Gastroesophageal sphincter (tissue), 3 donors: ENCODE measurements at regions not wholly inside any gene's neighbourhood (a gene's known extent, or its start where the extent isn't known, plus 50 kb on each side); places are given as distances from the start of the nearest gene placed in this dataset.

Source experiments
- EP300 ChIP-seq: sonication (generic); formaldehyde crosslinking; IDR thresholded peaks from one replicate; pipeline ENCODE4 v1.6.1; 2017; ENCODE audit warnings: antibody characterized with exemption, mild to moderate bottlenecking
- POLR2A ChIP-seq, 2 donors: fragments of 450-650 bp; IDR thresholded peaks; one replicate each; pipeline ENCODE4 v1.6.1; 2017; ENCODE audit warnings: antibody characterized with exemption in 2 of 2, mild to moderate bottlenecking in 2 of 2, moderate library complexity in 1 of 2
- POLR2AphosphoS5 ChIP-seq: sonication (generic); formaldehyde crosslinking; IDR thresholded peaks from one replicate; pipeline ENCODE4 v1.6.1; 2017; ENCODE audit warnings: antibody characterized with exemption
- TF ChIP-seq, protein P1 (sequence below), 4 experiments: fragments of 200-600 bp in 2 of 4; fragments of 450-650 bp in 2 of 4; sonication (generic) in 1 of 4; IDR thresholded peaks; one replicate each; pipeline ENCODE4 v1.5.1; 2017 to 2019; ENCODE audit warnings: antibody characterized with exemption in 4 of 4, mild to moderate bottlenecking in 2 of 4, moderate library complexity in 2 of 4

DNA sequence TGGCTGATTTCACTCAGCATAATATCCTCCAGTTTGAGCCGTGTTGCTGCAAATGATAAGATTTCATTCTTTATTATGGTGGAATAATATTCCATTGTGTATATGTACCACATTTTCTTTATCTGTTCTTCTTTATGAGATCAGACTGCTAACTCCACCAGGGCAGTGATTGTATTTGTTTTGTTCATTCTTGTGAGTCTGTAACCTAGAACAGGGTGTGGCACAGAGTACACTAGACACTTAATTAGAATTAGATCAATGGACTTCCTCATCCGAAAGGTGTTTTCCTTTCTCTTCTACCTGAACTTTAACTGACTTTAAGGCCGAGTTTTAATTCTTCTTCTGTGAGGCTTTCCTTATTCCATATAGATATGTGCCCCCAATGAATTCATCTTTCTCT is 551.0 kb downstream of the SNAPC1 start:
- TF ChIP-seq POLR2A (IDR thresholded peaks at IDR 0.05) (no peak), POLR2AphosphoS5 (no peak), EP300 (no peak)
- TF ChIP-seq, protein P1, sequence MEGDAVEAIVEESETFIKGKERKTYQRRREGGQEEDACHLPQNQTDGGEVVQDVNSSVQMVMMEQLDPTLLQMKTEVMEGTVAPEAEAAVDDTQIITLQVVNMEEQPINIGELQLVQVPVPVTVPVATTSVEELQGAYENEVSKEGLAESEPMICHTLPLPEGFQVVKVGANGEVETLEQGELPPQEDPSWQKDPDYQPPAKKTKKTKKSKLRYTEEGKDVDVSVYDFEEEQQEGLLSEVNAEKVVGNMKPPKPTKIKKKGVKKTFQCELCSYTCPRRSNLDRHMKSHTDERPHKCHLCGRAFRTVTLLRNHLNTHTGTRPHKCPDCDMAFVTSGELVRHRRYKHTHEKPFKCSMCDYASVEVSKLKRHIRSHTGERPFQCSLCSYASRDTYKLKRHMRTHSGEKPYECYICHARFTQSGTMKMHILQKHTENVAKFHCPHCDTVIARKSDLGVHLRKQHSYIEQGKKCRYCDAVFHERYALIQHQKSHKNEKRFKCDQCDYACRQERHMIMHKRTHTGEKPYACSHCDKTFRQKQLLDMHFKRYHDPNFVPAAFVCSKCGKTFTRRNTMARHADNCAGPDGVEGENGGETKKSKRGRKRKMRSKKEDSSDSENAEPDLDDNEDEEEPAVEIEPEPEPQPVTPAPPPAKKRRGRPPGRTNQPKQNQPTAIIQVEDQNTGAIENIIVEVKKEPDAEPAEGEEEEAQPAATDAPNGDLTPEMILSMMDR (IDR thresholded peaks at IDR 0.05): no peak
